Activated CD4-positive, CD25-positive, alpha-beta regulatory T cell treated with anti-CD3 and anti-CD28 coated beads, Interleukin-2, amount 50 U/mL, for 72 hours (primary cell): ENCODE measurements at regions not wholly inside any gene's neighbourhood (a gene's known extent, or its start where the extent isn't known, plus 50 kb on each side); places are given as distances from the start of the nearest gene placed in this dataset.
"Not testable (repeated sequence)": the region's sequence is repeated elsewhere in the genome, so short reads cannot be mapped to it uniquely, and the experiment has no call there.

Source experiments
- DNase-seq: peaks from one replicate; pipeline ENCODE4 v3.0.0; 2021

DNA sequence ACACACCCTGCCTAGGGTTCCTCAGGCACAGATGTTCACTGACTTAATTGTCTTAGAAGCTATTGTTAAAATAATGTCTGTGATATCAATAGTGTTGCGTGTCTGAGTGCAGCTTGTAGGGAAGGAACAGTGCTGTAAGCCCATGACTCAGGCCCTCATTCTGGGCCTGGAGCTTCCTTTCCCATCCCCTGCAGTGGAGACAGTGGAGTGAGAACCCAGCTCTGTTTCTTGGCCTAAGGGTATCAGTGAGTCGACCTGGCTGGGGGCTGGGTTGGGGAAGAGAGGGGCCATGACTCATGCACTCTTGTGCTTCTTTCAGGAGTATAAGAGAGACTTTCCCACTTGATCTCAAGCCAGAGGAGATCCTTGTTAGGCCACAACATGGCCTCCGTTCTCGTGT, 106.8 kb downstream of the HRH4 start:
- no peak for DNase-seq

DNA sequence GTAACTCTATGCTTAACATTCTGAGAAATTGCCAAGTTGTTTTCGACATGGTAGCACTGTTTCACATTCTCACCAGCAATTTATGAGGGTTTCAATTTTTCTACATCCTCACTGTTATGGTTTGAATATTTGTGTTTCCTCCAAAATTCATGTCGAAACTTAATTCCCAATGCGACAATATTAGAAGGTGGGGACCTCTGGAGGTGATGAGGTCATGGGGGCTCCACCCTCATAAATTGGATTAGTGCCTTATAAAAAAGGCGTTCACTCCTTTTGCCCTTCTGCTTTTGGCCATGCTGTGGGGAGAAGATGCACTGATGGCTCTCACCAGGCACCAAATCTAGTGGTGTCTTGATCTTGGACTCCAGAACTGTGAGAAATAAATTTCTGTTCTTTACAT, 110.3 kb downstream of the HRH4 start:
- DNase-seq: no peak

GRCh38 chr18:24582771-24583170, 122.3 kb downstream of the HRH4 start:
- no peak for DNase-seq

DNA sequence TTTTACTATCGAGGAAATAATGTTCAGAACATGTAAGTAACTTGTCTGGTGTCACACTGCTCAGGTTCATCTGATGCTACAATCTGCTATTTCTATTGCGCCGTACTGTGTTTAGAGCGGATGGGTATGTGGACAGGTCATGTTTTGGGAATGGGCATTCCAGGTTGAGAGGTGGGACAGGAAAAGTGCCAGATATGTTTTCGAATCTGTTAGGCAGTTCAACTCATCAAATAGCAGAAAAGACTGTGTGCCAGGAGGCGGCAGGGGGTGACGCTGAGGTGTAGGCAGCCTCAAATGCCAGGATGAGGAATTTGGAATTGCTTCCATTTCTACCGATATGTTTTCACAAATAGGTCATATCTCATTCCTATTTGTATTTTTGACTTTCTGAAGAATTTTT, 123.8 kb downstream of the HRH4 start:
- DNase-seq: no peak

DNA sequence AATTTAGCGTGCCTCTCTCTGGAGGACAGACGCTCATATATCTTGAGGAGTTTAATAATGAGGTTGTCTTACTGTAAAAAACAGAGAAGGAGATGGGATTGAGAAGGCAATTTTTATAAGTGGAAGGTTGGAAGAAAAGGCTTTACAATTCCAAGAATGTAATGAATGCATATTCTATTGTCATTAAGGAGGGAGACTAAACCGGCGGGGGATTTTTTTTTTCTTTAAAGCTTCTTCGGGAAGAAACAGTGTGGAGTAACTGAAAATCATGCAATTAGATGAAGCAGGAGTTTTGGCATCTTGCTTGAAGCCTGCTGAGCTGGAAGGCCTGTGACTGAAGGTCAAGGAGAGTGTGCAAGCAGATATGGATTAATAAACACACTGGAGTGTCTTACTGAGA, 124.4 kb downstream of the HRH4 start:
- no peak for DNase-seq

GRCh38 chr18:24585996-24586566, 125.6 kb downstream of the HRH4 start:
- DNase-seq: no peak

GRCh38 chr18:24586662-24587360, 126.4 kb downstream of the HRH4 start:
- no peak for DNase-seq

DNA sequence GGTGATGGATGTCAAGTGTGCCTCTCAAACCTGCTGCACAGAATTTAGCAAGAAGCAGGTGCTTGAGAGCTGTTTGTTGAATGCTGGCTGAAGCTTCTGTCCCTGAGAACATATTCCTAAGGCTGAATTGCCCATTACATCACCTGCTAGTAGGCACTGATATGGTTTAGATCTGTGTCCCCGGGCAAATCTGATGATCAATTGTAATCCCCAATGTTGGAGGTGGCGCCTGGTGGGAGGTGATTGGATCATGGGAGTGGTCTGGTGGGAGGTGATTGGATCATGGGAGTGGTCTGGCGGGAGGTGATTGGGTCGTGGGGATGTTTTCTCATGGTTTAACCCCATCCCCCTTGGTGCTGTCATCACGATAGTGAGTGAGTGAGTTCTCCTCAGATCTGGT, 128.0 kb downstream of the HRH4 start:
- DNase-seq: no peak

DNA sequence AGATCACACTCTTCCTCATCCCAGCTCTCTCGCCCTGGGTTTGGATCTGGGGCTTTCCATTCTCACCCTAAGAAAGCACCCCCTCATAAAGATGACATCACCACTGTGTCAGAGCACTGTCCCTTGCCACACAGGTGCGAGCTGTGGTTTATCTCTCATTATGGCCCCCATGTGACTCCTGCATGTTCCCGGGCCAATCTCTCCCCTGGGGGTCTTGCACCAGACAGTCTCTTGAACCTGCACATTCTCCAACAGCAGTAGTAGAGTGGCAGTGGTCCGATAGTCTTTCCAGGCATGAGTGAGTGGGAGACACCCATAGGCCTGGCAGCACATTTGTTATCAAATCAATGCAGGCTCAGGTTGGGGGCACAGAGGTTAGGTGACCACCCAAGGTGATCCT, 130.5 kb downstream of the HRH4 start:
- no peak for DNase-seq

- no peak for DNase-seq
Measured at GRCh38 chr18:24593401-24593800, 133.0 kb downstream of the HRH4 start.

DNA sequence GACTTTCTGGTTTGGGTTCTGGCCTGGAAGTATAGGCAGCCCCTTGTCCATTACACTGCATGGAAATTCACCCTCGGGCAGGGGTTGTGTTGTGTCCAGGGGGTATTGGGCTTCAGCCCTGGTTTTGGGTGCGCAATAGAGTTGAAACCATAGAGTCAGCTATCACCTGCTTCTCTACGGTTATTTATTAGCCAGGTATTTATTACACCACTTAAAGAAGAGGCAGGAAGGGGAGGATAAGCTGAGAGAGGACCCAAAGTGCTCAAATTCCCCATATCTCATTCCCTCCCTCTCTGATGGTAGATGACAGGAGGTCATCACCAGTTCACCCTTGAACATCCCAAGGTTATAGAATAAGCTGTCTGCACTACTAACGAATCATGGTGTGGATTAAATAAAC, 133.4 kb downstream of the HRH4 start:
- DNase-seq: no peak

GRCh38 chr18:24595561-24596031, 135.2 kb downstream of the HRH4 start:
- DNase-seq: no peak

DNA sequence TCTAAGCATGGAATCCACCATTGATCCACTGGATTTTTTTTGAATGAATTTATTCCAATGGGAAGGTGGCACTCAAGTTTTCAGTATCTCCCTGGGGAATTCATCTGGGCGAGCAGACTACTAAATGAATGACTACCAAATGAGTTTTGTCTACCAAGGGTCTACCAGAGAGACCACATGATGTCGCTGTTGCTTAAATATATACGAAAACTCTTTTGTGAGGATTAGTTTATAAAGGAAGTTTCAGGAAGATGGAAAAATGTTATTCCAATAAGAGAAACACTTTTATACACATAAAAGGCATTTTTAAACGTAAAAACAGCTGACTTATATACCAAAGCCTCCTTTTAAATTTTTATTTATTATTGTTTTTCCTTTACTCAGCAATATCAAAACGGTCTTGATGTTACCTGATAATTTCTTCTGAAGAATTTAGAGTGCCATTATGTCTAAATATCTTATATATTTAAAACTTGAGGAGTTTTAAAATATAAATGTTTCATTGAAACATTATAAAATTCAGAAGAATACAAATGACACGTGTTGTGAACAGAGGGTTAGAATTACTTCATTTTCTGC, 139.7 kb downstream of the HRH4 start:
- DNase-seq: no peak

DNA sequence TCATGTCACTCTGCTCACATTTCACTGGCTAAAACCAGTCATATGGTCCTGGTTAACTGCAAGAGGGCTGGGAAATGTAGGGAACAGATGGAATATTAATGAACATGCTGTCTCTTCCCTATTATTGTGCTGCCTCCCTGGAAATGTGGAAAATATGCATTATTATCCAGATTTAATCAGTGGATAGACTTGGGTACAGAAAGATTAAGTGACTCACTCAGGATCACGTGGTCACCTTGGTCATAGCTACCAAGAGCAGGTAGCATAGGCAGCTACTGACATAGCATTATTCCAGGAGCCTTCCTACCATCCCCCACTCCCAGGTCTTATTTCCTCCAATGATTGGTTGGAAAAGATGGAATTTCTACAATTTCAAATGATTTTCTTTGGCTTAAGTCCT, 141.1 kb downstream of the HRH4 start:
- DNase-seq: no peak

- no peak for DNase-seq
Measured at GRCh38 chr18:24602201-24602600, 141.8 kb downstream of the HRH4 start.

DNA sequence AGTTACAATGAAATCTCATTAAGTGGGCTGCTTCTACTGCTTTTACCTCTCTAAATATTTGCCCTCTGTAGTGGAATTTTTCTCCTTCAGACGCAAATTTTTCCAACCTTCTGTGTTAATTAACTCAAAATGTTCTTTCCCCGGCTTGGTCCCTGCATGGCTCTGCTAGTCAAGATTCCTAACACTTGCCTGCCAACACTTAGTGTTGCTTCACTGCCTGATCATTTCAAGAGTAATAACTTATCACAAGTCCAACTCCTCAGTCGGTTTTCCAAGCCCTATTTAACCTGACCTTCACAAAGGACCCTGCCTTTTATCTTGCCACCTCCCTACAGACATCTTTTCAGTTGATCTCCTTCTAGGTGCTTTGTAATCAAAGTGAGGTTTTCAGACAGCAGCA, 142.7 kb downstream of the HRH4 start:
- DNase-seq: no peak

GRCh38 chr18:24605444-24605843, 145.0 kb downstream of the HRH4 start:
- no peak for DNase-seq

DNA sequence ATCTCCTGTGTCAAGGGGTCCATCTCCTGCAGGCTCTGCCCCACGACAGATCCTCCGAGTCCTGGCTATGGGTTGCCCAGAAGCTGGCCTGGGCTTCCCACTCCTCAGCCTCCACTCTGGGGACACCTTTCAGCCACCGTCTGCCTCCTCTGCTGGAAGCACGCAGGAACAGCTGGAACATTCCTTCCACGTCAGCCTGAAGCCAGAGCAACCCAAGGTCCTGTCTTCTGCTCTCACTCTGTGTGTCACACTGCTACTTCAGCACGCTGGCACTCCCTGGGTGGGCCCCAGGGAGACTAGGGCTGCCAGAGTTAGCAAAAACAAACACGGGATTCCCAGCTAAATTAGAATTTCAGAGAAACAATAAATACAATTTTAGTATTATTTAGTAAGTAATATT, 148.8 kb downstream of the HRH4 start:
- DNase-seq: no peak

- no peak for DNase-seq
Measured at GRCh38 chr18:24611075-24611474, 150.6 kb downstream of the HRH4 start.

DNA sequence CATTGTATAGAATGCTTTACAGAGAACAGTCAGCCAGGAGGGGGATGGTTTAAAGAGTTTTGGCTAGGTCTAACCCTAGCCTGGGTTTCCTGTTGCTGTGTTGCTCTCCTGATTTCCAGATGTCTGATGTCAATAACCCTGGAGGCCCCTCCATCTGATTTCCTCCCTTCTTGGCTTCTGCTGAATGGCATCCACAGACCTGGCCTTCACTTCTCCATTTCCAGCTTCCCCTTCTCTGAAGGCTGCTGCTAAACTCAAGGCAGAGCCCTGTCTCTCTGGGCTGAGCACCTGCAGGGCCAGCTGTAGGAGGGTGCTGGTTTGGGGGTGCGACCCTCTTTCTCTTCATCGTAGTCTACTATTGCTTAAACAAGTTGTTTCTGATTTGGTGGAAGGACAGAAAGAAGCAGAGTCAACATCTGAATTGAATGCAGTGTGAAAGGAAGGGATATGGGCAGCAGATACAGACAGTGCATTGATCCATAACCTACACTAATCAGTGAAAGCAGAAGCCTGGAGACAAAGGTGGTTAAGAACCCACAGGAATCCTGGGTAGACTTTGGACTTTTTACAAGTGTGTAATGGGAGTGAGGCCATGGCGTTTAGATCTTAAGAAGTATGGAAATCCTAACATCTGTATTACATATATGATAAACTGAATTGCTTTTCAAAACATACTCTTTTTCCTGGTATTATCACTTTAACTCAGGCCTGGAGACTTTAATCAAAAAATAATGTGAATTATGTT, 153.6 kb downstream of the HRH4 start:
- no peak for DNase-seq

DNA sequence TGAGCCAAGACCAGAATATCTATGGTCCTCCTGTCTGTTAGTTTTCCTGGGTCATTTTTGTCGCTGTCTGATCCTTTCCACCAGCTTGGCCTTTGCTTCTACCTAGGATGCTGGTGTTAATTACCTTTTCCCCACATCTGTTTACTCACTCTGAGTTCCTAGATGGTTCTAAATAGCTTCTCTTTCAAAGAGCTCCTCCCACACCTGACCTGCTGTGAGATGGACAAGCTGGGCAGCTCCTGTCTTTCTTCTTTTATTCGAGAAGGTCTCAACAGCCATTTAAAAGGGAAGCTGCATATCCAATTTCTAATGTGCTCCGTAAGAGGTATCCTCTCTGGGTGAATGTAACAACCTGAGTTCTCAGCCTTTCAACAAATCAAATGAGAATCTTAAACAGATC, 156.2 kb downstream of the HRH4 start:
- DNase-seq: no peak

- DNase-seq: not testable (repeated sequence)
Measured at GRCh38 chr18:24624421-24624820, 164.0 kb downstream of the HRH4 start.

DNA sequence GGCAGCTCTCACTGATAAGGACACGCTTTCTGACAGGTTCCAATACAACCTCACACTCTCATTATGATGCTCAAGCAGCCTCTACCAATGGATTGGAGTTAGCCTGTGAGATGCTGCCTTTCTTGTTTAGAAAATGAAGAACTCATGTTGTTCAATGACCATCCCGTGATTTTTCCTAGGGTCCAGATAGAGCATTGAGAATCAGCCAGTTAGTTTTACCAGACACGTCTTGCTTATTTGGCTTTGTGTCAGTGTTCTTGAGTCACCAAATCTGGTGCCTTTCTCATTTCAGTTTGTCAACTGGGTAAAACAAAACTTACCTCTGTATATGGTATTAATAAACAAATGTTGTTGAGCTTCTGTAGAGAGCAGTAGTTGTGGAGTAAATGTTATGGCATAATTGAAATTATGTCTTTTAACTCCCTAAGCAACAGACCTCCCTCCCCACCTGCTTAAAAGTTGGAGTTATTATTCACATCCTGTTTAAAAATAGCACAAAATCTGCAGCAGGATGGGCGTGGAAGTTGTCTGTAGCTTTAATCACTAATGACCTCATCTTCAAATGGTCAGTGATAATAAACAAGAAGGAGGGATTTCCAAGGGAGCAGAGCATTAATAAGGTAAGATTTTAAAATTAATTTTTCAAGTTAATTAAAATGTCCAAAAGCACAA, 167.3 kb downstream of the HRH4 start:
- DNase-seq: no peak
